ENCODE measurements at regions not wholly inside any gene's neighbourhood (a gene's known extent, or its start where the extent isn't known, plus 50 kb on each side); places are given as distances from the start of the nearest gene placed in this dataset.

- TF ChIP-seq, protein P1, sequence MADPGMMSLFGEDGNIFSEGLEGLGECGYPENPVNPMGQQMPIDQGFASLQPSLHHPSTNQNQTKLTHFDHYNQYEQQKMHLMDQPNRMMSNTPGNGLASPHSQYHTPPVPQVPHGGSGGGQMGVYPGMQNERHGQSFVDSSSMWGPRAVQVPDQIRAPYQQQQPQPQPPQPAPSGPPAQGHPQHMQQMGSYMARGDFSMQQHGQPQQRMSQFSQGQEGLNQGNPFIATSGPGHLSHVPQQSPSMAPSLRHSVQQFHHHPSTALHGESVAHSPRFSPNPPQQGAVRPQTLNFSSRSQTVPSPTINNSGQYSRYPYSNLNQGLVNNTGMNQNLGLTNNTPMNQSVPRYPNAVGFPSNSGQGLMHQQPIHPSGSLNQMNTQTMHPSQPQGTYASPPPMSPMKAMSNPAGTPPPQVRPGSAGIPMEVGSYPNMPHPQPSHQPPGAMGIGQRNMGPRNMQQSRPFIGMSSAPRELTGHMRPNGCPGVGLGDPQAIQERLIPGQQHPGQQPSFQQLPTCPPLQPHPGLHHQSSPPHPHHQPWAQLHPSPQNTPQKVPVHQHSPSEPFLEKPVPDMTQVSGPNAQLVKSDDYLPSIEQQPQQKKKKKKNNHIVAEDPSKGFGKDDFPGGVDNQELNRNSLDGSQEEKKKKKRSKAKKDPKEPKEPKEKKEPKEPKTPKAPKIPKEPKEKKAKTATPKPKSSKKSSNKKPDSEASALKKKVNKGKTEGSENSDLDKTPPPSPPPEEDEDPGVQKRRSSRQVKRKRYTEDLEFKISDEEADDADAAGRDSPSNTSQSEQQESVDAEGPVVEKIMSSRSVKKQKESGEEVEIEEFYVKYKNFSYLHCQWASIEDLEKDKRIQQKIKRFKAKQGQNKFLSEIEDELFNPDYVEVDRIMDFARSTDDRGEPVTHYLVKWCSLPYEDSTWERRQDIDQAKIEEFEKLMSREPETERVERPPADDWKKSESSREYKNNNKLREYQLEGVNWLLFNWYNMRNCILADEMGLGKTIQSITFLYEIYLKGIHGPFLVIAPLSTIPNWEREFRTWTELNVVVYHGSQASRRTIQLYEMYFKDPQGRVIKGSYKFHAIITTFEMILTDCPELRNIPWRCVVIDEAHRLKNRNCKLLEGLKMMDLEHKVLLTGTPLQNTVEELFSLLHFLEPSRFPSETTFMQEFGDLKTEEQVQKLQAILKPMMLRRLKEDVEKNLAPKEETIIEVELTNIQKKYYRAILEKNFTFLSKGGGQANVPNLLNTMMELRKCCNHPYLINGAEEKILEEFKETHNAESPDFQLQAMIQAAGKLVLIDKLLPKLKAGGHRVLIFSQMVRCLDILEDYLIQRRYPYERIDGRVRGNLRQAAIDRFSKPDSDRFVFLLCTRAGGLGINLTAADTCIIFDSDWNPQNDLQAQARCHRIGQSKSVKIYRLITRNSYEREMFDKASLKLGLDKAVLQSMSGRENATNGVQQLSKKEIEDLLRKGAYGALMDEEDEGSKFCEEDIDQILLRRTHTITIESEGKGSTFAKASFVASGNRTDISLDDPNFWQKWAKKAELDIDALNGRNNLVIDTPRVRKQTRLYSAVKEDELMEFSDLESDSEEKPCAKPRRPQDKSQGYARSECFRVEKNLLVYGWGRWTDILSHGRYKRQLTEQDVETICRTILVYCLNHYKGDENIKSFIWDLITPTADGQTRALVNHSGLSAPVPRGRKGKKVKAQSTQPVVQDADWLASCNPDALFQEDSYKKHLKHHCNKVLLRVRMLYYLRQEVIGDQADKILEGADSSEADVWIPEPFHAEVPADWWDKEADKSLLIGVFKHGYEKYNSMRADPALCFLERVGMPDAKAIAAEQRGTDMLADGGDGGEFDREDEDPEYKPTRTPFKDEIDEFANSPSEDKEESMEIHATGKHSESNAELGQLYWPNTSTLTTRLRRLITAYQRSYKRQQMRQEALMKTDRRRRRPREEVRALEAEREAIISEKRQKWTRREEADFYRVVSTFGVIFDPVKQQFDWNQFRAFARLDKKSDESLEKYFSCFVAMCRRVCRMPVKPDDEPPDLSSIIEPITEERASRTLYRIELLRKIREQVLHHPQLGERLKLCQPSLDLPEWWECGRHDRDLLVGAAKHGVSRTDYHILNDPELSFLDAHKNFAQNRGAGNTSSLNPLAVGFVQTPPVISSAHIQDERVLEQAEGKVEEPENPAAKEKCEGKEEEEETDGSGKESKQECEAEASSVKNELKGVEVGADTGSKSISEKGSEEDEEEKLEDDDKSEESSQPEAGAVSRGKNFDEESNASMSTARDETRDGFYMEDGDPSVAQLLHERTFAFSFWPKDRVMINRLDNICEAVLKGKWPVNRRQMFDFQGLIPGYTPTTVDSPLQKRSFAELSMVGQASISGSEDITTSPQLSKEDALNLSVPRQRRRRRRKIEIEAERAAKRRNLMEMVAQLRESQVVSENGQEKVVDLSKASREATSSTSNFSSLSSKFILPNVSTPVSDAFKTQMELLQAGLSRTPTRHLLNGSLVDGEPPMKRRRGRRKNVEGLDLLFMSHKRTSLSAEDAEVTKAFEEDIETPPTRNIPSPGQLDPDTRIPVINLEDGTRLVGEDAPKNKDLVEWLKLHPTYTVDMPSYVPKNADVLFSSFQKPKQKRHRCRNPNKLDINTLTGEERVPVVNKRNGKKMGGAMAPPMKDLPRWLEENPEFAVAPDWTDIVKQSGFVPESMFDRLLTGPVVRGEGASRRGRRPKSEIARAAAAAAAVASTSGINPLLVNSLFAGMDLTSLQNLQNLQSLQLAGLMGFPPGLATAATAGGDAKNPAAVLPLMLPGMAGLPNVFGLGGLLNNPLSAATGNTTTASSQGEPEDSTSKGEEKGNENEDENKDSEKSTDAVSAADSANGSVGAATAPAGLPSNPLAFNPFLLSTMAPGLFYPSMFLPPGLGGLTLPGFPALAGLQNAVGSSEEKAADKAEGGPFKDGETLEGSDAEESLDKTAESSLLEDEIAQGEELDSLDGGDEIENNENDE (IDR thresholded peaks at IDR 0.05; ENCODE audit: insufficient replicate concordance, low read length) = no peak
- TF ChIP-seq SP1 (IDR thresholded peaks at IDR 0.05; ENCODE audit: low read depth, low read length) (no peak), TEAD4 (IDR thresholded peaks at IDR 0.05; ENCODE audit: low read depth, low read length) (no peak), SIX5 (IDR thresholded peaks at IDR 0.05; ENCODE audit: low read depth, low read length) (no peak), KDM4A (IDR thresholded peaks at IDR 0.05; ENCODE audit: low read depth, low read length, severe bottlenecking) (no peak), BACH1 (IDR thresholded peaks at IDR 0.05; ENCODE audit: low read length) (no peak), EGR1 (IDR thresholded peaks at IDR 0.05; ENCODE audit: borderline replicate concordance, low read depth, low read length) (no peak)
- TF ChIP-seq, protein P2, sequence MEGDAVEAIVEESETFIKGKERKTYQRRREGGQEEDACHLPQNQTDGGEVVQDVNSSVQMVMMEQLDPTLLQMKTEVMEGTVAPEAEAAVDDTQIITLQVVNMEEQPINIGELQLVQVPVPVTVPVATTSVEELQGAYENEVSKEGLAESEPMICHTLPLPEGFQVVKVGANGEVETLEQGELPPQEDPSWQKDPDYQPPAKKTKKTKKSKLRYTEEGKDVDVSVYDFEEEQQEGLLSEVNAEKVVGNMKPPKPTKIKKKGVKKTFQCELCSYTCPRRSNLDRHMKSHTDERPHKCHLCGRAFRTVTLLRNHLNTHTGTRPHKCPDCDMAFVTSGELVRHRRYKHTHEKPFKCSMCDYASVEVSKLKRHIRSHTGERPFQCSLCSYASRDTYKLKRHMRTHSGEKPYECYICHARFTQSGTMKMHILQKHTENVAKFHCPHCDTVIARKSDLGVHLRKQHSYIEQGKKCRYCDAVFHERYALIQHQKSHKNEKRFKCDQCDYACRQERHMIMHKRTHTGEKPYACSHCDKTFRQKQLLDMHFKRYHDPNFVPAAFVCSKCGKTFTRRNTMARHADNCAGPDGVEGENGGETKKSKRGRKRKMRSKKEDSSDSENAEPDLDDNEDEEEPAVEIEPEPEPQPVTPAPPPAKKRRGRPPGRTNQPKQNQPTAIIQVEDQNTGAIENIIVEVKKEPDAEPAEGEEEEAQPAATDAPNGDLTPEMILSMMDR (IDR thresholded peaks at IDR 0.05; ENCODE audit: control extremely low read depth in 1 of 3, insufficient read depth in 1 of 3, low read depth in 1 of 3, low read length in 3 of 3) = no peak
Observed at GRCh38 chr12:115737895-115738294, 539.6 kb downstream of the MED13L start (continued).

Measured in H1 (cell line).